GM12892 (cell line): ENCODE measurements at regions not wholly inside any gene's neighbourhood (a gene's known extent, or its start where the extent isn't known, plus 50 kb on each side); places are given as distances from the start of the nearest gene placed in this dataset.

Experiments used
- POLR2A ChIP-seq: IDR thresholded peaks from 2 replicates; pipeline ENCODE4 v1.6.1; 2011; ENCODE audit warnings: low read depth, low read length, control low read depth
- POLR2AphosphoS5 ChIP-seq: IDR thresholded peaks from 2 replicates; pipeline ENCODE4 v1.6.1; 2011; ENCODE audit warnings: low read depth, low read length, control low read depth

DNA sequence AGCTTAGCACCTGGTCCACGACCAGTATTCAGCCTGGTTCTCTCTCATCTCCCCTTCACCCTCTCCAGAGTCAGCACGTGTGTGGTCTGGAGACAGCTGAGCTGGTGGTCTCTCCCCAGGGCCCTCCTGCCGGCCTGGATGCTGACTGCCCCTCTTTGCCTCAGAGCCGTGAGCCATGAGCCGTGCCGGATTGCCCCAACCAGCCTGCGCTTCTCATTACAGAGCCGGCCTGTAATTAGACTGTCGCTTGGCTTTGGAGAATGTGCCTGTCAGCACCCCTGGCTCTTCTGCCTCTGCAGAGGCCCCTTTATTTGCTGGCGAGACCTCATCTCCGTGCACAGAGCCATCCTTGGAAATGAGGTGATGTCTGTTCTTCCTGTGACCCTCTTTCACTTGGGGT, 118.7 kb upstream of the BOD1 start:
- no peak for TF ChIP-seq POLR2AphosphoS5
- no peak for TF ChIP-seq POLR2A
